Myocyte (in vitro differentiated cells): ENCODE measurements at regions not wholly inside any gene's neighbourhood (a gene's known extent, or its start where the extent isn't known, plus 50 kb on each side); places are given as distances from the start of the nearest gene placed in this dataset.
"Not testable (repeated sequence)": the region's sequence is repeated elsewhere in the genome, so short reads cannot be mapped to it uniquely, and the experiment has no call there.

Source experiments
- DNase-seq: peaks from one replicate; pipeline ENCODE4 v3.0.0-alpha.2; 2012; ENCODE audit warnings: low read depth

DNA sequence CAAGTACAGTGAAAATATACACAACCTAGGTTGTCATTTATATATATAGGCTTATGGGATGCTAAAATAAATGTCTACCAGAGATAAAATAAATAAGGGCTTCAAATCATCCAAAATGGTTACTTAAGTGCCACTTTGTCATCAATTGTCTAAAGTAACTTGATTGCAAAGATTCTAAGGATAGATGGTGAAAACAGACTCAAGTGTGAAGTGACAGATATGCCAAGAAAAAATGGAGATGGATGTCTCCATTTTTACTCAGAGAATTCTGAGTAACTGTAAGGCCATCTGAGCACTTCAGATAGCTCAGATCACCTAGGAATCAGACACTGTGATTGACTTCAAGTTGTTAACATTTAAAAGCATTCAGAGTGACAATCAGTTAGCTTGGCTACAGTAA lies 824.3 kb downstream of the PRELID2 start:
- no peak for DNase-seq

DNA sequence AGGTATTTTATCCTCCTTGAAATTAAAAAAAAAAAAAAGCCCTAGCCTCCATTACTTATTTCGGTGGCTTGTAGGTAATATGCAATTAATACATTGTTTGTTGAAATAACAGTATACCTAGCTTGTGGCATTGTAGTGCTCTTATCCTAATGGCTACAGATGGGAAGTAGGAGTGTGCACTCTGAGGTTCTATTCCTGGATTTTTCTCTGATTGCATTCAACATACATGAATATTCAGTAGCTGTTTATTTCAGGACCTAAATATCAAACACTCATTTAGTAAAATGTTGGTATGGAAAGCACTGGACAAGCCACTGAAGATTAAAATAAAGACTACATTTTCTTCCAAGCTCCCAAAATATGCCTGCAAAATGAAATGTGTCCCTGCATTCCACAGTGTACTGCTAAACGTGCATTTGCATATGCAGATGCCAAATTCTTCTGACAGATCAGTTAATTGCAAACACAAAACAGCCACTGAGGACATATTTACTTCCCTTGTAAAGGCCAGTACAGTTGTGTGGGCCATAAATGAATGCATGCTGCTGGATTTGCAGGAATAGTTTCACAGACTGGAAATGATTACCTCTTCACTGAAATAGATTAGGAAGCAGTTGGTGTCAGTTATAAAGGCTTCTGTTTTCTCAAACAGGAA lies 826.1 kb downstream of the PRELID2 start:
- no peak for DNase-seq

DNA sequence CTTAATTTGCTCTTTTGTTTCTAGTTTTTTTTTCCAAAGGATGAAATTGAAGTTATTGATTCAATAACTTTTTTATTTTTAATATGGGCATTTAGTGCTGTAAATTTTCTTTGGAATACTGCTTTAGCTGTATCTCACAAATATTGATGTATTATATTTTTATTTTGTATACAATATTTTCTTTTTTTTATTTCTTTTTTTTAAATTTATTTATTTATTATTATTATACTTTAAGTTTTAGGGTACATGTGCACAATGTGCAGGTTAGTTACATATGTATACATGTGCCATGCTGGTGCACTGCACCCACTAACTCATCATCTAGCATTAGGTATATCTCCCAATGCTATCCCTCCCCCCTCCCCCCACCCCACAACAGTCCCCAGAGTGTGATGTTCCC lies 823.7 kb downstream of the KCTD16 start:
- not testable (repeated sequence) for DNase-seq

DNA sequence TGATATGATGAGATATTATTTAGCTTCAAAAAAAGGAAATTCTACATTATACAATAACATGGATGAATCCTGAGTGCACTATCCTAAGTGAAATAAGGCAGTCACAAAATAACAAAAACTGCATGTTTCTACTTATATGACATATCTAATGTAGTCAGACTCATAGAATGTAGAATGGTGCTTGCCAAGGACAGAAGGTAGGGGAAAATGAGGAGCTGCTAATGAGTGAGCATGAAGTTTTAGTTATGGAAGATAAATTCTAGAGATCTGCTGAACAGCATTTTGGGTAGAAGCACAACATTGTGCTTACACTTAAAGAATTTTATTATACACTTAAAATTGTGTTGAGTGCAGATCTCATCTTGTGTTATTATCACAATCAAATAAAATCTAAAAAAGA lies 812.4 kb downstream of the KCTD16 start:
- no peak for DNase-seq

DNA sequence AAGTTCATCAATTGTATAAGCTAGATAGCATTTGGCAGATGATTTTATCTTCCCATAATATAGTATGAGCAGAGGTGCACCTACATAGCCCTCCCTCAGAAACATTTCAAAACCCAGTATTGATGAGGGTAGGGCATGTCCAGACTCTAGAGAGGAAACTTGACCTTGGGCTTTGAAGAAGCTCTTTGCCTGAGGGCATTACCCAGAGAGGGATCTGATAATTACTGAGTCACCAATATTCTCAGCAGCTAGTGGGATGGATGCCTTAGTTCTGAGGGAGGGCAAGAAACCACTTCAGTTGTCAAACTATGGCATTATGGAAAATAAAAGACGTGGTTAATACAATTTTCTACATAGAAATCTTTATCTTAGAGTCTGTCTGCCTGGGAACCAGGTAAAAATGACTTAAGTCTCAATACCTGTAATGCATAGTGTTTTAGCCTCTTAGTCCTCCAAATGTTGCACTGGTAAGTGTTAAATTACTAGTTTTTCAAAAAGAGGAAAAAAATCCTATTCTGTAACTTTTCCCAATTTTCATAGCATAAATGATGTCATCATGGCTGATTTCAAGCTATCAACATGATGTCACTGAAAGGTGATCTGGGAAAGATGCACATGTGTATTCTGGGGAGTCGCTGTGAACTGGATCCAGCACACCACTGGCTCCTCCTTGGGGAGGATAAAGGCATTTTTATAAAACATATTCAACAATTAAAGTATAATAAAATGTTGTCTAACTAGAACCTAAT lies 809.0 kb downstream of the KCTD16 start:
- DNase-seq = no peak

DNA sequence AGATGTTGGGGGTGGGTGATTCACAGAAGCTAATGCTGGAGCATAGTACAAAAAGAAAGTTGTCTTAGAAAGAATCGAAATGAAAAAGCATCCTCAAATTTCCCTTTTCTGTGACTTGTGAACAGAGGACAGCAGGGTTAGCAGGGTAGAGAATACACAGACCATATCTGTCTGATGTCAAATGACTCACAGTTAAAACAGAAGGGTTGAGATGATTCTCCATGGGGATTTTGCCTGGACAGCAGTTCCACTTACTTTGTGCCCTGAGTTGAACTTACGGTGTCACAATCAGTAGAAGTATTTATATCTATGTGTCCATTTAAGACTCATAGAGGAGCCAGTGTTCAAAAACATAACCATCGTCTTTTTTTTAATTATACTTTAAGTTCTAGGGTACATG lies 801.6 kb downstream of the KCTD16 start:
- peak; percentile 2 for DNase-seq

DNA sequence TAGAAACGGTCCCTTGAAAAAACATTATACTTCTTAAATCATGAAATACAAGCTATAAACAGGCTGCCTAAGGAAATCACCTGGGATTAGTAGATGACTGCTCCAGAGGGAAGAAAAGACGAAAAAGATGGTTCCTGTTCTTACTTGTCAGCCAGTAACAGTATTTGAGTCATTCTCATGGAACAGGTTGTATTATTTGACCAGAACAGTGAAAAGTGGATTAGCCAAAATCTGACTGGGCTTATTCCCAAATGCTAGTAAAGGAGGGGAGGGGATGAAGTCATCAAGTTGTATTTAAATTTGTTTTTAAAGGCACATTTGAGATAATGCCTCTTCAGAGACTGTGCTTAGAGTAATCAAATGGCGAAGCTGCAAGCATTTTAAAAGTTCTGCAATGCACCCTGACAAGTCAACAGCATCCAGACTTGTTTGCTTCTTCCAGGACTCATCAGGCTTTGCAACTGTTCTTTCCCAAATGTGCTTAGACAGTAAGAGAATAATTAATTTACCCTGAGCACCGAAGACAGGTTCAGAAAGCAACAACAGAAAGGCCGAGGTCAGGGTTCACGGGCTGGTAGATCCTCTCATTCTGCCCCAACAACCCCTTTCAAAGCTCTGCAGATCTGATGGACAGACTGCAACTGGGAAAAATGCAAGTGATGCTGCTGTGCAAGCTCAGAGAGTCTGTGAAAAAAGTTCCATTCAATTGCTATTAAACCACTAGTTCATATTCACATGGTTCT lies 800.6 kb downstream of the KCTD16 start:
- DNase-seq = no peak

DNA sequence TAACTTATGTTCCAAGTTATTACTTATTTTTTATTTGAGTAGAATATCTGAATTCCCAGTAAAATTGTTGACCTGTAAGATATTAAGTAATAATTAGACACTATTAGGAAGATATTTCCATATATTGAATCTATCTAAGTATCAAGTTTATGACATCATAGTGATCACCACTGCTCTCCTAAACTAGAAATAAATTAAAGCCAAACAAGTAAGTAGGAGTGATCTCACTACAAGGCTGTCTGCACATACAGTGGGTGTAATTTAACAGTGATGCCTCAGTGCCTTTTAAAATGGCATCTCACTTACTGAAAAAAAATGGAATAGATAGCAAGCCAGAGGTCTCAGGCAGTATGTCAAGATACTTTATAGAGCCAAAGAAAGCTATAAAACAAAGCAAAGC lies 789.6 kb downstream of the KCTD16 start:
- DNase-seq = no peak

DNA sequence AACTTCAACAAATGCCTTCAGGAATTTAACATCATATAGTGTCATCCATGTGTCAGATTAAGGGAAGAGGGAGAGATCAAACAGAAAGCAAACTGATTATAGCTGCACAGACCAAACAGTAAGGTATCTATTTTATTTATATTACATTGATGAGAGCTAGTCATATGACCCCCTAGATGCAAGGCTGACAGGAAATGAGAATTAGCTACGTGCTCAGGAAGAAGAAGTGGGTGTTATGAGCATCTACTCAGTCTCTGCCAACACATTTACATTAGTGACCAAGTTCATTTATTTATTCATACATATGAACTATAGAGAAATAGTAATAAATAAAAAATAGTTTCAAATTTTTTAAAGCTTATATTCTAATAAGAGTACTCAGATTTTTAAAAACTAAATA lies 787.3 kb downstream of the KCTD16 start:
- no peak for DNase-seq

DNA sequence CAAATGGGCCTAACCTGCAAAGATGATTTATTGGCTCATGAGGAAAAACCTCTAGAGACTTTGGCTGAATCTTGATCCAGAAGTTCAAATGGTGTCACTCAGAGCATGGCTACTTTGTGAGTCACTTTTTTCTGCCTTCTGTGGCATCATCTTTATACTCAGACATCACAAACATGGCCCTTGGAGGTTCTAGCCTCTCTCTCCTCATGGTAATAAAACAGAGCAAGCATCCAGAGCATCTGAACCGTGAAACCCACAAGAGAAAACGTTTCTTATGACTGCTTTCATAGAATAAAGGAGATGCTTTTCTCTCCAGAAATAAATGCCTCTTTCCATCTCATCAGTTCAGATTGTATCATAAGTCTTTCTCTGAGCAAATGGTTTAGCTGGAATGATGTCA lies 780.3 kb downstream of the KCTD16 start:
- peak; percentile 3 for DNase-seq

DNA sequence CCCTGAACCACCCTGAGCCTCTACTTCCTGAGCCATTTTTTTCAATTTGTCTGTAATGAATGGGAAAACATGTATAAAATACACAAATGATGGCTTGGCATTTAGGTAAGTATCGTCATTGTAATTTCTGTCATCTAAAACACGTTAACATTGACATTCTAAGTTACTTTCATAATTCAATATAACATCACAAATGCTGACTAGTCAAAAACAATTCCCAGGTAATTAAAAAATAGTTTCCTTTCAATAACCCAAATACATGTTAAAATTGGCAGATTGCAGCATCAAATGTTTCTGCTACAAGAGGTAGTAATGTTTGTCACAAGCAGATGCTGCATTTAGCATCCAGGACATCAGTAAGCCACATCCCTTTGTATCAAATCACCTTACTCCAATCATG lies 776.4 kb downstream of the KCTD16 start:
- DNase-seq = no peak

DNA sequence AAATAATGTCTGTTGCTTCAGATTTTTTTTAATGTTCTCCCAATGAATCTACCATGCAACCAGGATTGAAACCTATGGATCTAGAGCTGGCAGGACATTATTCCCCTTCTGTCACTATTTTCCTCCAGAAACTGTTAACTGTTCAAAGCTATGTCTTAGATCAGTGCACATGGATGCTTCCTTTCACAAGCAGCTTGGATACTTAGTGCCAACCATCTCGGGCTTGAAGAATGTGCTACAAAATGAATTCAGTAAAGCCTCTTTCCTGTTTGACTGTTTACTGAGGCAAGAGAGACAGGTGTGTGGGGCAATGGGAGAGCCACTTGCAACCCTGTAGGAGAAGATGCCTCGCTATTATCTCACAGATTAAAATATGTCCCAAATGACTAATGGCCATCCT lies 774.8 kb downstream of the KCTD16 start:
- no peak for DNase-seq

DNA sequence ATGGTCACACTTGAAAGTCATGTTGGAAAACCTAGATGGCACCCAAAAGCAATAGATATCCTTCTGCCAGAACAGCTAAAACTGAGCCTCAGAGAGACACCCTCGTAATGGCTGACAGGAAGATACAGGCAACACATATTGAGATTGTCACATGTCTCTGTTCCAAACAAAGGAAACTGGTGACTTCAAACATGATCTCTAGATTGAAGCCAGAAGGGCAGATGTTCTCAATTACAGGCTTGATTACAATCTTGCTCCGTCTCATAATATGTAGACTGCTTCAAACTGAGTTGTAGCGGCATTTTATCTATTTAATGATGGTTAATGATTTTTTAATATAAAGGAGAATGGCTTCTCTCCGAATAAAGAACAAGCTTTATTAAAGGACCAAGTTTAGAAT lies 774.3 kb downstream of the KCTD16 start:
- no peak for DNase-seq

DNA sequence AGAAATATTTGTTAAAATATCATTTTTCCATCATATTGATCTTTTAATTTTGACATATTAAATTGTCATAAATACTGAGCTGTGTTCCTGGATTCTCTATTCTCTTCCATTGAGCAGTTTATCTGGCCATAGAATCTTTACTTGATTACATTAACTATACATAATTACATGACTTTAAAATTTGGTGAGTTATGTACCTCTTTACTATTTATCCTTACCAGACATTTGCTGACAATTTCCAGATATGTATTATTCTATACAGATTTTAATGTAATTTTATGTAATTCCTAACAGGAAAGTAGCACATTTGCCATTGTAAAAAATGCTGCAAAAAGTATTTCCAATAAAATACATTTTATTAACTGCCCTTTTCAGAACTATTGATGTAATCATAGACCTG lies 770.3 kb downstream of the KCTD16 start:
- DNase-seq = no peak

DNA sequence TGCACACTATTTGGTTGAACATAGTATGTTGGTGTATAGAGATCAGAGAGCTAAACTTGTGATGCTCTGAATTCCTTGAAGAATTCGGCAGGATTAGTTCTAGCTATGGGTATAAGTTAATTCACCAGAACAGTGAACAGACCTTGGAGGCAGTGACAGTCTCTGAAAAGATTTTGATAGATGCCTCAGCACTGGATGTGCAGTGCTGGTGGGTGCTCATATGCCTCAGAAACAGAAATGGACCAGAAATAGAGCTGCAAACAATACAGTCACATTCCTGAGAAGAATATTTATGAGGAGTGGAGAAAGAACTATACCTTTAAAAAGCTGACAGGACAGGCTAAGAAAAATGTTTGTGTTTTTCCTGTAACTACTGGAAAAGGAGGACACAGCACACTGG lies 747.7 kb downstream of the KCTD16 start:
- no peak for DNase-seq

DNA sequence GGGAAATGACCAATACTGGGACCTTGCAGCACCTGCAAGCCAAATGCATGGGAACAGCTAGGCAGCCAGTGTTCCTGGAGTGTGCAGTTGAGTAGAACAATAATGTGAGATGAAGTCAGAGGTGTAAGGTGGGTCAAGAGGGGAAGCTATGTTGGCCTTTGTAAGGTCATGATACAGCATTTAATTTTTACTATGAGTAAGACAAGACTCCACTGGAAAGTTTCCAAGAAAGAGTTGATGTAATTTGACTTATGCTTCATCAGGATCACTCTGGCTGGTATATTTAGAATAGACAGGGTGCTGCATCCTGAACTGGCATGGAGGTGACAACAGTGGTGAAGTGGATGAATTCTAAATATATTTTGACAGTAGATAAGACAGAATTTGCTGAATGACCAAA lies 744.8 kb downstream of the KCTD16 start:
- peak; percentile 5 for DNase-seq

DNA sequence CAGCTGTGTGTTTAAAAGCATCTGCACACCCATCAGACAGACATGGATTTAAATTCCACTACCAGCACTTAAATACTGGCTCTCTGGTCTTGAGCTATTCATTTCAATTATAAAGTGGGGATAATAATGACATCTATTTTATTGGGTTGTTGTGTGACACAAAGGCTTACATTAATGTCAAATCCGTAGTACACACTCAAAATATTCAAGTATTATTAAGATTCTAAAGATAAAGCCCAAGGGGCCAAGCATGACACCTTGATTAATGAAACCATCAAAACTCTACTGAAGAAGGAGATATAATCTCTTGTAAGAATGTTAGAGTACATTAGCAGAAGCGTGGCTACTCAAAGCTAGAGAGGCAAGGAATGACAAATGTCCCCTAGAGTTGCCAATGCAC lies 743.0 kb downstream of the KCTD16 start:
- no peak for DNase-seq

DNA sequence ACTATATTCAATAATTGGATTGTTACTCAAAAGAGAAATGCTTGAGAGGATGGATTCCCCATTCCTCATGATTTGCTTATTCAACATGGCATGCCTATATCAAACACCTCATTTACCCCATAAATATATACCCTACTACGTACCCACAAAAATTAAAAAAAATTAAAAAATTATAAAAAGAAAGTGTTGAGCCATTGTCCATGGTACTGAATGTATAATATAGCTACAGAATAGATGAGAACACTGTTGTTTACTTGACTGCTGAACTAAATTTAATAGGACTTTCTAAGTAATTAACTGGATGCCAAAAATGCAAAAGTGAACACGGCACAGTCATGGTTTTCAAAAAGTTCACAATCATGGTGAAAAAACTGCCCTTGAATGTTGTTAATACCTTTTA lies 725.8 kb downstream of the KCTD16 start:
- DNase-seq = no peak

DNA sequence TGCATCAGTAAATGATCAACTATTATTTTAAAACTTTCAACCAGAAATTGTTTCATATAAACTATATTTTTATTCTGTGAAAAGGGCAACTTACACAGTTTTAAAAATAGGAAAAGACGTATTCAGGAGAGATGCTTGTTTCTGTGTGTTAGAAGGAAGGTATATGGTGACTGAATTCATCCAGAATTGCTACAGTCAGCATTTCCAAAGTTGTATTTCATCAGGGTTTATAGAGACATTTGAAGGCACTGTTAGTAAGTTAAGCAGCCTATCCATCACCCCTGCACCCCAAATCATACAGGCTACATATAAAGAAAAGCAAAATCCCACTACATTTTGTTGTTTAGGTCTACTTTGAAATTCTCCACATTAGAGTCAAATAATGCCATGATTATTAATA lies 716.0 kb downstream of the KCTD16 start:
- DNase-seq = no peak

DNA sequence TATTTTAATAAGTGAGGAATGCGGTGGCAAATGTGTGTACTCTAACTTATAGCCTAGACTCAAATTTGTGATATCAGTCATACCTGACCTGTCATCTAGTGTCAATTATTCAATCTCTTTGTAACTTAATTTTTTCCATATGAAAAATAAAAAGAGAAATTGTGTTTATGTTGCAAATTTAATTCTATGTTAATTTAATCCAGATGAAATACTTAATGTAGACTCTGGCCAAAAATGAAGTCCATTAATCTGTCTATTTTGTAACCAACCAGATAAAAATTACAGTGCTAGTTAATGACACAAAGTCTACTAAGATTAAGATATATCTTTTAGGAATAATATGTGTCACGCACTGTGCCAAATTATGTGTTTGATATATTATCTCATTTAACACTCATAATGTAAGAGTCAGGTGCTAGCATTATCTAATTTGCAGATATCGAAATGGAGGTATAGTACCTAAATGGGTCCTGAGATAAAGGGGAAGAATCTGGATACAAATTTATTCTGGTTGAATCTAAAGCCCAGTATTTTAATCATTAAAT lies 712.1 kb downstream of the KCTD16 start:
- no peak for DNase-seq

DNA sequence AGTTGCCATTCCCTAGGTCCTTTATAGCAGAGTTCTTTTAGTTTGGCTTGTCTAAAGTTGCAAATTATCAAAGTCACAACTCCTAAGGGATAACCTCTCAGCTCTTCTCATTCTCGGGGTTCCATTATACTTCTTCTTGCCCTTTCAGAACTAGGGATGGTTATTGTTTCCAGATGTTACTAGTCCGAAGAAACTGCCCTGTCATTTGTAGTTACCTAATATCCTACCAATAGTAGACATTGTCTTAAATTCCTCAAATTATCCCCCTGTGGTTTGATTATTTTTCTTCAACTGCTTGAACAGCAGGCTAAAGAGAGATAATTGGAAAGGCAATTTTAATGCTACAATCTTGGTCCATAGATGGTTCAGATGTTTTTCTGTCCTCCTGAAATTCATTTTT lies 709.8 kb downstream of the KCTD16 start:
- DNase-seq = no peak

DNA sequence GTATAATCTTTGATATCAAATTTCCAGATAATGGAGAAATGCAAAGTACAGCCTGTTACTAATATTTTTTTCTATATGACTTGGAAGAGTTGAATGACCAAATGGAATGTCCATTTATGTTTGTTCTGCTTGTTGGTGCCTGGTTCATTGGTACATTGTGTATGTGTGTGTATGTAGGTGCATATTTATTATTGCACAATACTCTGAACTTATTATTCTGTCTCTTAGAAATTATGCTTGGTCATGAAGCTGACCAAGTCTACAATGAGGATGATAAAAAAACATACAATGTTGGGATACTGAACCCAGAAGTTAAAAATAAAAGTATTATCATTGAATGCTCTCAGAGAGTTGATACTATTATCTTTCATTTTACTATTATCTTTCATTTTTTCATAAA lies 706.3 kb downstream of the KCTD16 start:
- DNase-seq = no peak
